Gastroesophageal sphincter (tissue), 4 donors: ENCODE measurements at regions not wholly inside any gene's neighbourhood (a gene's known extent, or its start where the extent isn't known, plus 50 kb on each side); places are given as distances from the start of the nearest gene placed in this dataset.

ENCODE experiments used
- ATAC-seq: fragments of 150-250 bp; one replicate; pipeline ENCODE4 v1.9.1; 2016; ENCODE audit warnings: mild to moderate bottlenecking, moderate library complexity
- H3K27ac ChIP-seq, 4 donors: fragments of 200-600 bp; sonication (generic) in 3 of 4; 1 replicate in 3 of 4; 2 replicates in 1 of 4; pipeline ENCODE4 v1.5.1; 2016 to 2019
- H3K27me3 ChIP-seq: fragments of 200-600 bp; sonication (generic); one replicate; pipeline ENCODE4 v1.5.1; 2019
- H3K36me3 ChIP-seq, 2 donors: fragments of 200-600 bp; sonication (generic); one replicate each; pipeline ENCODE4 v1.5.1; 2019; ENCODE audit warnings: control low read depth in 1 of 2
- H3K4me1 ChIP-seq, 3 donors: fragments of 200-600 bp; sonication (generic); 1 replicate in 2 of 3; 2 replicates in 1 of 3; pipeline ENCODE4 v1.5.1; 2016 to 2019; ENCODE audit warnings: control low read depth in 2 of 3
- H3K4me3 ChIP-seq, 2 donors: fragments of 200-600 bp; sonication (generic); one replicate each; pipeline ENCODE4 v1.5.1; 2019; ENCODE audit warnings: mild to moderate bottlenecking in 1 of 2, moderate library complexity in 1 of 2
- H3K9me3 ChIP-seq, 3 donors: fragments of 200-600 bp; sonication (generic); one replicate each; pipeline ENCODE4 v1.5.1; 2017 to 2019; ENCODE audit warnings: control low read depth in 2 of 3
- CTCF ChIP-seq, 4 experiments: fragments of 200-600 bp in 2 of 4; fragments of 450-650 bp in 2 of 4; sonication (generic) in 1 of 4; IDR thresholded peaks; one replicate each; pipeline ENCODE4 v1.5.1; 2017 to 2019; ENCODE audit warnings: antibody characterized with exemption in 4 of 4, mild to moderate bottlenecking in 2 of 4, moderate library complexity in 2 of 4
- EP300 ChIP-seq: sonication (generic); formaldehyde crosslinking; IDR thresholded peaks from one replicate; pipeline ENCODE4 v1.6.1; 2017; ENCODE audit warnings: antibody characterized with exemption, mild to moderate bottlenecking
- POLR2A ChIP-seq, 2 donors: fragments of 450-650 bp; IDR thresholded peaks; one replicate each; pipeline ENCODE4 v1.6.1; 2017; ENCODE audit warnings: antibody characterized with exemption in 2 of 2, mild to moderate bottlenecking in 2 of 2, moderate library complexity in 1 of 2
- POLR2AphosphoS5 ChIP-seq: sonication (generic); formaldehyde crosslinking; IDR thresholded peaks from one replicate; pipeline ENCODE4 v1.6.1; 2017; ENCODE audit warnings: antibody characterized with exemption
- WGBS, 2 donors: methylation state at CpG; one replicate each; pipeline ENCODE4 v1.1.5; 2018; ENCODE audit warnings: low coverage in 1 of 2; 5-methylcytosine and 5-hydroxymethylcytosine counted together

GRCh38 chr15:94834000-94834399, 602.6 kb downstream of the MCTP2 start:
- H3K4me1 ChIP-seq = peaks cover 0 to 14% (median 0%) of the 10 kb centered on the region in 3 donors
- no peaks in the 10 kb centered on the region for H3K27me3 ChIP-seq
- H3K4me3 ChIP-seq = no peak overlapping the region
- no peak for TF ChIP-seq POLR2AphosphoS5
- TF ChIP-seq POLR2A (IDR thresholded peaks at IDR 0.05) = no peak
- TF ChIP-seq EP300 = no peak
- TF ChIP-seq CTCF (IDR thresholded peaks at IDR 0.05) = no peak
- H3K36me3 ChIP-seq = no peaks in the 10 kb centered on the region
- ATAC-seq = no peak
- H3K9me3 ChIP-seq = peaks cover 0 to 6% (median 0%) of the 10 kb centered on the region in 3 donors
- 83 to 100% methylated on average over 2 to 3 of the region's 3 CpGs for WGBS, 2 donors
- no peak overlapping the region for H3K27ac ChIP-seq

GRCh38 chr15:94834494-94834893, 603.1 kb downstream of the MCTP2 start:
- 67 to 100% methylated on average over 1 of the region's 1 CpG for whole genome bisulfite sequencing, 2 donors
- peaks cover 0 to 19% (median 0%) of the 10 kb centered on the region in 3 donors for H3K4me1 ChIP-seq
- no peak for ATAC-seq
- H3K36me3 ChIP-seq = no peaks in the 10 kb centered on the region
- H3K27ac ChIP-seq = no peak overlapping the region
- H3K27me3 ChIP-seq = no peaks in the 10 kb centered on the region
- TF ChIP-seq CTCF (IDR thresholded peaks at IDR 0.05) = no peak
- TF ChIP-seq EP300 = no peak
- no peak for TF ChIP-seq POLR2AphosphoS5
- H3K9me3 ChIP-seq = peaks cover 0 to 6% (median 0%) of the 10 kb centered on the region in 3 donors
- H3K4me3 ChIP-seq = no peak overlapping the region

GRCh38 chr15:94838281-94838680, 606.9 kb downstream of the MCTP2 start:
- Histone ChIP-seq H3K4me3 (no peak overlapping the region), H3K4me1 (peaks cover 0 to 40% (median 0%) of the 10 kb centered on the region in 3 donors), H3K27me3 (no peaks in the 10 kb centered on the region), H3K9me3 (peaks cover 0 to 9% (median 0%) of the 10 kb centered on the region in 3 donors), H3K36me3 (no peaks in the 10 kb centered on the region), H3K27ac (peak overlapping the region in 2 of 4 donors; percentile 3 to 18)
- TF ChIP-seq POLR2A (IDR thresholded peaks at IDR 0.05) = no peak
- no peak for TF ChIP-seq EP300
- no peak for TF ChIP-seq POLR2AphosphoS5
- no peak for TF ChIP-seq CTCF (IDR thresholded peaks at IDR 0.05)
- 33 to 56% methylated on average over 1 of the region's 1 CpG for WGBS, 2 donors
- no peak for ATAC-seq

GRCh38 chr15:94840794-94841783, 609.7 kb downstream of the MCTP2 start:
- peak; percentile 44 for TF ChIP-seq POLR2AphosphoS5
- TF ChIP-seq CTCF (IDR thresholded peaks at IDR 0.05) = no peak
- ATAC-seq = peak; percentile 43

GRCh38 chr15:94843060-94843459, 611.7 kb downstream of the MCTP2 start:
- no peak for ATAC-seq
- Histone ChIP-seq H3K4me3 (no peak overlapping the region), H3K27ac (no peak overlapping the region), H3K4me1 (peaks cover 0 to 53% (median 0%) of the 10 kb centered on the region in 3 donors), H3K9me3 (peaks cover 0 to 9% (median 0%) of the 10 kb centered on the region in 3 donors), H3K36me3 (no peaks in the 10 kb centered on the region), H3K27me3 (no peaks in the 10 kb centered on the region)
- TF ChIP-seq EP300 = no peak
- no peak for TF ChIP-seq CTCF (IDR thresholded peaks at IDR 0.05)
- TF ChIP-seq POLR2AphosphoS5 = no peak
- TF ChIP-seq POLR2A (IDR thresholded peaks at IDR 0.05) = no peak

More at GRCh38 chr15:94840794-94841783, 609.7 kb downstream of the MCTP2 start:
- Histone ChIP-seq H3K36me3 (no peaks in the 10 kb centered on the region), H3K9me3 (peaks cover 0 to 9% (median 0%) of the 10 kb centered on the region in 3 donors), H3K27ac (peak overlapping the region in 3 of 4 donors; percentile 20 to 51 (median 27)), H3K4me1 (peaks cover 0 to 58% (median 0%) of the 10 kb centered on the region in 3 donors), H3K27me3 (no peaks in the 10 kb centered on the region), H3K4me3 (no peak overlapping the region)
- 81 to 97% methylated on average over 4 to 8 of the region's 10 CpGs for WGBS, 2 donors
